ENCODE measurements at regions not wholly inside any gene's neighbourhood (a gene's known extent, or its start where the extent isn't known, plus 50 kb on each side); places are given as distances from the start of the nearest gene placed in this dataset.

- FAIRE-seq (no peak), DNase-seq (ENCODE audit: low spot score in 2 of 2) (no peak)
Observed at GRCh38 chr1:213669512-213669911, 318.3 kb upstream of the PROX1 start.

- FAIRE-seq = no peak
- no peak for DNase-seq (ENCODE audit: low spot score in 2 of 2)
Observed at GRCh38 chr1:213669964-213670691, 317.6 kb upstream of the PROX1 start.

GRCh38 chr1:213670692-213671023 is 317.1 kb upstream of the PROX1 start:
- DNase-seq (ENCODE audit: low spot score in 2 of 2) (no peak), FAIRE-seq (no peak)

GRCh38 chr1:213675043-213675442 is 312.7 kb upstream of the PROX1 start:
- no peak for FAIRE-seq
- no peak for DNase-seq (ENCODE audit: low spot score in 2 of 2)

GRCh38 chr1:213676736-213677135 is 311.0 kb upstream of the PROX1 start:
- FAIRE-seq = no peak
- no peak for DNase-seq (ENCODE audit: low spot score in 2 of 2)

- no peak for DNase-seq (ENCODE audit: low spot score in 2 of 2)
- FAIRE-seq = no peak
Observed at GRCh38 chr1:213678348-213678747, 309.4 kb upstream of the PROX1 start.

GRCh38 chr1:213678753-213679152 is 309.0 kb upstream of the PROX1 start:
- DNase-seq (ENCODE audit: low spot score in 2 of 2) (no peak), FAIRE-seq (no peak)

GRCh38 chr1:213679153-213679552 is 308.6 kb upstream of the PROX1 start:
- no peak for DNase-seq (ENCODE audit: low spot score in 2 of 2)
- FAIRE-seq = no peak

GRCh38 chr1:213680677-213681325 is 307.0 kb upstream of the PROX1 start:
- FAIRE-seq = no peak
- DNase-seq (ENCODE audit: low spot score in 2 of 2) = no peak

- no peak for FAIRE-seq
- DNase-seq (ENCODE audit: low spot score in 2 of 2) = no peak
Observed at GRCh38 chr1:213681788-213682340, 305.9 kb upstream of the PROX1 start.

- no peak for FAIRE-seq
- no peak for DNase-seq (ENCODE audit: low spot score in 2 of 2)
Observed at GRCh38 chr1:213683529-213683928, 304.2 kb upstream of the PROX1 start.

- no peak for FAIRE-seq
- no peak for DNase-seq (ENCODE audit: low spot score in 2 of 2)
Observed at GRCh38 chr1:213684454-213684853, 303.3 kb upstream of the PROX1 start.

GRCh38 chr1:213685992-213686582 is 301.7 kb upstream of the PROX1 start:
- no peak for DNase-seq (ENCODE audit: low spot score in 2 of 2)
- no peak for FAIRE-seq

GRCh38 chr1:213686983-213687382 is 300.8 kb upstream of the PROX1 start:
- no peak for DNase-seq (ENCODE audit: low spot score in 2 of 2)
- no peak for FAIRE-seq

GRCh38 chr1:213687832-213688231 is 299.9 kb upstream of the PROX1 start:
- FAIRE-seq = no peak
- no peak for DNase-seq (ENCODE audit: low spot score in 2 of 2)

- FAIRE-seq (no peak), DNase-seq (ENCODE audit: low spot score in 2 of 2) (no peak)
Observed at GRCh38 chr1:213688655-213689054, 299.1 kb upstream of the PROX1 start.

GRCh38 chr1:213689260-213689659 is 298.5 kb upstream of the PROX1 start:
- DNase-seq (ENCODE audit: low spot score in 2 of 2) (no peak), FAIRE-seq (no peak)

GRCh38 chr1:213690341-213690917 is 297.3 kb upstream of the PROX1 start:
- FAIRE-seq = no peak
- DNase-seq (ENCODE audit: low spot score in 2 of 2) = no peak

- DNase-seq (ENCODE audit: low spot score in 2 of 2) (no peak), FAIRE-seq (no peak)
Observed at GRCh38 chr1:213692321-213692720, 295.5 kb upstream of the PROX1 start.

GRCh38 chr1:213693864-213694263 is 293.9 kb upstream of the PROX1 start:
- FAIRE-seq (no peak), DNase-seq (ENCODE audit: low spot score in 2 of 2) (no peak)

- FAIRE-seq = no peak
Observed at GRCh38 chr1:213697192-213697802, 290.5 kb upstream of the PROX1 start.

More at GRCh38 chr1:213697192-213697802, 290.5 kb upstream of the PROX1 start:
- DNase-seq (ENCODE audit: low spot score in 2 of 2) = no peak

All from frontal cortex (tissue), 3 donors.